A673 (cell line): ENCODE measurements at regions not wholly inside any gene's neighbourhood (a gene's known extent, or its start where the extent isn't known, plus 50 kb on each side); places are given as distances from the start of the nearest gene placed in this dataset.

Experiments
- BruUV-seq: library from RNA; stranded (reverse); fragments of 400-500 nt; replicated peaks from 2 replicates; lab custom pipeline; 2021; lab: Mats Ljungman, UMichigan
- CTCF ChIA-PET: fragments of 300-600 bp; sonication (Branson Sonifier 250); formaldehyde crosslinking; loops from one replicate; lab custom pipeline; 2022; ENCODE audit warnings: antibody characterized with exemption; lab: Charles Lee
- POLR2A ChIA-PET: fragments of 300-600 bp; sonication (Branson Sonifier 250); formaldehyde crosslinking; loops from one replicate; lab custom pipeline; 2022; ENCODE audit warnings: antibody characterized with exemption; ENCODE audit not compliant: low non-redundant PET; lab: Charles Lee
- DNase-seq: peaks from one replicate; pipeline ENCODE4 v3.0.0-alpha.2; 2015; ENCODE audit warnings: low spot score
- H3K27ac ChIP-seq: fragments of 200-600 bp; sonication (generic); 2 replicates; pipeline ENCODE4 v1.5.1; 2016; ENCODE audit warnings: mixed run types, low read depth, mild to moderate bottlenecking, mixed read lengths, antibody characterized with exemption, low read length; ENCODE audit not compliant: poor library complexity, severe bottlenecking
- H3K27me3 ChIP-seq: fragments of 200-600 bp; sonication (generic); replicated peaks from 2 replicates; pipeline ENCODE4 v1.6.1; 2017; ENCODE audit warnings: mixed run types, low read depth, mild to moderate bottlenecking, mixed read lengths, antibody characterized with exemption, low read length; ENCODE audit not compliant: insufficient read depth, poor library complexity
- H3K36me3 ChIP-seq: fragments of 200-600 bp; sonication (generic); 2 replicates; pipeline ENCODE4 v1.6.1; 2016; ENCODE audit warnings: mixed run types, mild to moderate bottlenecking, mixed read lengths, antibody characterized with exemption, low read length; ENCODE audit not compliant: insufficient read depth, poor library complexity, severe bottlenecking
- H3K4me1 ChIP-seq: fragments of 200-600 bp; sonication (generic); 2 replicates; pipeline ENCODE4 v1.6.1; 2017; ENCODE audit warnings: mixed run types, mild to moderate bottlenecking, mixed read lengths, antibody characterized with exemption, low read length; ENCODE audit not compliant: insufficient read depth, poor library complexity, severe bottlenecking
- H3K4me3 ChIP-seq: fragments of 200-600 bp; sonication (generic); 2 replicates; pipeline ENCODE4 v1.5.1; 2016; ENCODE audit warnings: low read depth, mixed run types, mild to moderate bottlenecking, mixed read lengths, low read length; ENCODE audit not compliant: poor library complexity, severe bottlenecking
- H3K9me3 ChIP-seq: fragments of 200-600 bp; sonication (generic); 2 replicates; pipeline ENCODE4 v1.6.1; 2016; ENCODE audit warnings: mixed run types, low read depth, mild to moderate bottlenecking, mixed read lengths, antibody characterized with exemption, low read length; ENCODE audit not compliant: poor library complexity, severe bottlenecking
- EZH2 ChIP-seq: fragments of 200-600 bp; sonication (generic); IDR thresholded peaks from 2 replicates; pipeline ENCODE4 v1.6.1; 2017; ENCODE audit warnings: borderline replicate concordance, low read depth, mild to moderate bottlenecking, mixed read lengths, antibody characterized with exemption, low read length; ENCODE audit not compliant: poor library complexity, severe bottlenecking
- intact Hi-C: fragments of 100-400 bp; cut with micrococcal nuclease; formaldehyde crosslinking; loops from one replicate; pipeline ENCODE4 v1.10.0; 2022; ENCODE audit not compliant: unreplicated experiment
- TF ChIP-seq, protein P1 (sequence below): fragments of 300-800, 200-600 bp; sonication (generic); conservative IDR thresholded peaks from 2 replicates; pipeline ENCODE4 v1.5.1; 2017; ENCODE audit warnings: low read depth, mild to moderate bottlenecking, antibody characterized with exemption, low read length, moderate library complexity, mixed read lengths

DNA sequence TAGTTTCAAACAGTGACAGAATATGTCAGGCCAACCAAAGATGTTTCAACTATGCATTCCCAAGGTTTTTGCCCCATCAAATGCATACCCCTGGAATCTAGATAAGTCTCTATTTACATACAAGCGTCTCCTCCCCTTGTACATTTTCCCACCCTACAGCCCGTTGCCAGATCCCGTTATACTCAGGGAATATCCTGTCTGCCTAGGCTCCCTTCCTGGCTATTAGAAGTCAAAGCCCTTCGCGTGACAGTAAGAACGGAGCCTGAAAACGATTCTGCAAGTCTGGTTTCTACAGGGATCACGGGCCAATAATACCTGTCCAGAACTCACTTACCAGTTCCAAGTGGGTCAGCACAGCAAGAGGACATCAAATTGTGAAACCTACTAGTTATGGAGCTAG is 134.8 kb downstream of the LACC1 start:
- Histone ChIP-seq H3K27ac (no peak overlapping the region), H3K4me1 (no peaks in the 10 kb centered on the region), H3K36me3 (no peaks in the 10 kb centered on the region), H3K9me3 (no peaks in the 10 kb centered on the region), H3K27me3 (no peaks in the 10 kb centered on the region), H3K4me3 (no peak overlapping the region)
- BruUV-seq = no TSS peak
- DNase-seq = no peak
- POLR2A ChIA-PET = no interaction called here
- CTCF ChIA-PET = no interaction called here
- intact Hi-C loops = no loop called here
- TF ChIP-seq EZH2 = no peak
- TF ChIP-seq, protein P1, sequence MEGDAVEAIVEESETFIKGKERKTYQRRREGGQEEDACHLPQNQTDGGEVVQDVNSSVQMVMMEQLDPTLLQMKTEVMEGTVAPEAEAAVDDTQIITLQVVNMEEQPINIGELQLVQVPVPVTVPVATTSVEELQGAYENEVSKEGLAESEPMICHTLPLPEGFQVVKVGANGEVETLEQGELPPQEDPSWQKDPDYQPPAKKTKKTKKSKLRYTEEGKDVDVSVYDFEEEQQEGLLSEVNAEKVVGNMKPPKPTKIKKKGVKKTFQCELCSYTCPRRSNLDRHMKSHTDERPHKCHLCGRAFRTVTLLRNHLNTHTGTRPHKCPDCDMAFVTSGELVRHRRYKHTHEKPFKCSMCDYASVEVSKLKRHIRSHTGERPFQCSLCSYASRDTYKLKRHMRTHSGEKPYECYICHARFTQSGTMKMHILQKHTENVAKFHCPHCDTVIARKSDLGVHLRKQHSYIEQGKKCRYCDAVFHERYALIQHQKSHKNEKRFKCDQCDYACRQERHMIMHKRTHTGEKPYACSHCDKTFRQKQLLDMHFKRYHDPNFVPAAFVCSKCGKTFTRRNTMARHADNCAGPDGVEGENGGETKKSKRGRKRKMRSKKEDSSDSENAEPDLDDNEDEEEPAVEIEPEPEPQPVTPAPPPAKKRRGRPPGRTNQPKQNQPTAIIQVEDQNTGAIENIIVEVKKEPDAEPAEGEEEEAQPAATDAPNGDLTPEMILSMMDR = no peak

DNA sequence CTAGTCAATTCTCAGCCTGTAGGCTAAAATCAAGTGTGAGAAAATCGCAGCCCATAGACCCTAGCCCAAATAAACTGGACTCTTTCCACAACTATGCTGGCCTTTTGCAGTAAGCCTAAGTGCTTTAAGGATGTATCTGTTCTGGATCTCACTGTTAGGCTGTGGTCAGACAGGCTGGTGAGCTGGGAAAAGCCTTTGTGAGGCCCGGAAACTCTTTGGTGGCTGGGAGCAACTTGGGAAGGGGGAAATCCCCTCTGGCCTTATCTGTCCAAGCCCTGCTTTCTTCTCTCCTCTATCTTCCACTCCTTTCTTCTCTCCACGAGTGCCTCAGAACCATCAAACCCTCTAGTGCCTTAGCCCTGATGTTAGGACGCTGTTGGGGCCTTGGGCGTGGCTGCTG is 135.4 kb downstream of the LACC1 start:
- no peaks in the 10 kb centered on the region for H3K9me3 ChIP-seq
- POLR2A ChIA-PET = no interaction called here
- H3K36me3 ChIP-seq = no peaks in the 10 kb centered on the region
- no peaks in the 10 kb centered on the region for H3K4me1 ChIP-seq
- BruUV-seq = no TSS peak
- intact Hi-C loops = no loop called here
- H3K27ac ChIP-seq = no peak overlapping the region
- no peaks in the 10 kb centered on the region for H3K27me3 ChIP-seq
- no peak overlapping the region for H3K4me3 ChIP-seq
- CTCF ChIA-PET = no interaction called here
- TF ChIP-seq, protein P1 = no peak
- TF ChIP-seq EZH2 = no peak
- no peak for DNase-seq

DNA sequence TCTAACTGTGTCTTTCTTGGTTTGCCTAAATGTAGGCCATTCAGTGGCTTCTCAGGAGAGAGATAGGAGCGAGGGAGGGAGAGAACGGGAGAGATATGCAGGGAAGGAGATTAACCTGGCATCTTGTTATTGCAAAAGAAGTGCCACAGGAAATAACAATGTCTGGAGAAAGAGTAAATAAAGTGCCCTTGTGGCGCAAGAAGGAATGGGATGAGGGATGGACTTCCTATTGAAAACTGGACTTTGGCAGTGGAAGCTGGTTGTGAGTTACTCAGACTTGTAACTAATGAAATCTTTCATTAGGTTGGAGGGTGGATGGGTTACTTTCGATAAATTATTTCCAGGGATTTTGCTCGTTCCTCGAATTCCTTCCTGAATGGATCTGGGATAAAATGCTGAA is 136.1 kb downstream of the LACC1 start:
- no peaks in the 10 kb centered on the region for H3K9me3 ChIP-seq
- intact Hi-C loops = no loop called here
- TF ChIP-seq, protein P1 = no peak
- no TSS peak for BruUV-seq
- ChIA-PET POLR2A (no interaction called here), CTCF (no interaction called here)
- no peak overlapping the region for H3K27ac ChIP-seq
- no peak overlapping the region for H3K4me3 ChIP-seq
- H3K36me3 ChIP-seq = no peaks in the 10 kb centered on the region
- no peak for DNase-seq
- no peaks in the 10 kb centered on the region for H3K27me3 ChIP-seq
- H3K4me1 ChIP-seq = no peaks in the 10 kb centered on the region
